LoVo (cell line): ENCODE measurements at regions not wholly inside any gene's neighbourhood (a gene's known extent, or its start where the extent isn't known, plus 50 kb on each side); places are given as distances from the start of the nearest gene placed in this dataset.

ENCODE experiments used
- DNase-seq: peaks from one replicate; pipeline ENCODE4 v3.0.0-alpha.2; 2016; ENCODE audit warnings: low spot score

DNA sequence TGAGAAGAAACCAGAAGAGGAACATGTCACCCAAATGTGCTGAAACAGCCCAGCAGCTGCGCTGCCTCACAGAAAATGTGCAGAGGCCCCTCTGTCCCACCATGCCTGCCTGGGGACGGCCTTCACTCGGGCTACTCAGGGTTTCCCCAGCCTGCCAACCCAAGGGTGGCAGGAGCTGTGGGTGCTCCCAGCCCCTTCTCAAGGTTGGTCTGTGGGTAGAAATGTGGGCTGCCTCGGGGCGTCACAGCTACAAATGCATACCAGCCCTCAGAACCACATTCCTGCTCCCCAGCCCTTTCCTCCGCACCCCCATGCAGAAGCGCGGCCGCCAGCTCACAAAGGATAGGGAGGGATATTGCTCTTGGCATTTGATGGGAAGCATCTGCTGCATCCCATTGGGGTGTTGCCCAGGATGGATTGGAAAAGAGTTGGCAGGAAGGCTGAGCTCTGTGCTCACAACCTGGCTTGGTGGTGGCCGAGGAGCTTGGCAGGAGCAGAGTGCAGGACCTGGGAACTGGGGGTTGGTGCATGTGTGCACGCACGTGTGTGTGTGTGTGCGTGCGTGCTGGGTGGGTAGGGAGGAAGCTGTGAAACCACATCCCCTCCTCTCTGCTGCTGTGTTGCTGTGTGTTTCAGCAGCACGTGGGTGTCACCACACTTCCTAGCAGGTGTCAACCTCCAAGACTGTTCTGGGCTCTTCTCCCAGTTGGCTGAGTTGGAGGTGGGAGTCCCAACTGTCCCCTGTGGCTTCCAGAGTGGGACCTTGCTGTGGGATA, 304.4 kb downstream of the SEC14L1 start:
- no peak for DNase-seq

DNA sequence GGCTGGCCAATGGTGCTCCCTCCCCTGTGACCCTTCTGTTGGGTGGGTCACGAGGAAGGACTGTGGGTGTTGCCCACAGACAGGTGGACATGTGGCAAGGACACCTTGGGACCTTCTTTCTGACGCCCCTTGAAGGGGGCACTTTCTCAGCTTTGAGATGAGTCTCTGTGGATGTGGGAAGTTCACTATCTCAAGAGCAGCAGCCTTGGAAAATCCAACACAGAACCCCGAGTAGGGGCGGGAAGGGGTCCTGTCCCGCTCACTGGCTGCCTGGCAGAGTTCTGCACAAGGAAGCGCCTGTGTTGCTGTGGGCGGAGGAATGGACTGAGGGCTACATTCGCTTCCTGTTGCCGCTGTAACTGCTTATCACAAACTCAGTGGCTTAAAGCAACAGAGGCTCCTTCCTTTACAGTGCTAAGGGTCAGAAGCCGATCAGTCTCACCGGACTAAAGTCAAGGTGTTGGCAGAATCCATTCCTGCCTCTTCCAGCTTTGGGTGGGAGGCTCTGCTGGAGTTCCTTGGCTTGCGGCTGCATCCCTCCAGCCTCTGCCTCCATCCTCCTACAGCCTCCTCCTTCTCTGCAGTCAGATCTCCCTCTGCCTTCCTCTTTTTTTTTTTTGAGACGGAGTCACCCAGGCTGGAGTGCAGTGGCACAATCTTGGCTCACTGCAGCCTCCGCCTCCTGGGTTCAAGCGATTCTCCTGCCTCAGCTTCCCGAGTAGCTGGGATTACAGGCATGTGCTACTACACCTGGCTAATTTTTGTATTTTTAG, 305.2 kb downstream of the SEC14L1 start:
- DNase-seq = no peak

DNA sequence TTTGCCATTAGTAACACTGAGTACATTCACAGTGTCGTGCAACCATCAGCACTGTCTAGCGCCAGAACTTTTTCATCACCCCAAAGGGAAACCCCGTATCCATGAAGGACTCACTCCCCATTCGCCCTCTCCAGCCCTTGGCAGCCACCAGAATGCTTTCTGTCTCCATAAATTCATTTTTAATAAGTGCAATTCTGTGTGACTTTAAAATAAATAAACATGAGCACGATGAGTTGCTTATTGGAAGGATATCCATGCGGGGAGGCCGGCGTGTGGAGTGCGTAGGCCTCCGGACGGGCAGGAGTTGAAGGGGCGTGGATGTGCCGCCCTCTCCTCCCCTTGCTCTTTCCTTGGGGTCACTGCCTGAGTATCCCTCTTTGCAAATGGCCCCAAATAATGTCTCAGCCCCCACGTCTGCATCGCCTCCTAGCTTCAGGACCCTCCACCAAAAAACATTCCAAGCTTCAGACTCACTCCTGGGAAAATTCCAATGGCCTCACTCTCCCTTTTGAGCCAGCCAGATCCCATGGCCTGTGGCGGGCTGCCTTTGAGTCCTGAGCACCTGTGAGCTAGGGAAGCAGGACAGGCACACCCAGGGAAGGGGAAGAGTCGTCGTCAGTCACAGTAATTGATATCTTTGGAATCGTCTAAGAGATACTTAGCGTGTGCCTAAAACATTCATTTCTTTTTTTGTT, 306.3 kb downstream of the SEC14L1 start:
- DNase-seq = no peak

DNA sequence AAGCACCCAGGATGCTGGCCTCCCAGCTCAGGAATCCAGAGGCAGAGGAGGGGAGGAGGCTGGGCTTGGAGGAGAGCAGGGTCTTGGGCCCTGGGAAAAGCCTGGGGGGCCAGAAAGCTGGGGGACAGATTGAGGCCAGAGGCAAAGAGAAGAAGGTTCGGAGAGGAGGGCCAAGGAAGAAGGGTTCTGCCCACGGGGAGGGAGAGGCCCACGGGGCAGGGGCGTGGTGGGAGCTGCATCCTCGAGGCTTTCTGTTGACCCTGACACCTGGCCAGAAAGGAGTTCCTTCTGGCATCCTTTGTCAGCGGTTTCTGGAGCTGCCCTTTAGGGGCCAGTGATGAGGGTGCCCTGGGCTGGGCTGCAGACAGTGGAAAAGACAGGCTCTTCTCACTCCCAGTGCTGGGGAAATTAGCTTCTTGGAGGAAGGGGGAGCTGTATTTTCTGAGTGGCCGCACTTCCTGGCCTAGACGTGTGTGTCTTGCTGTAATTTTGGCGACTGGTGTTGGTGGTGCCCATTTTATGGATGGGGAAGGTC, 308.7 kb downstream of the SEC14L1 start:
- DNase-seq = no peak

DNA sequence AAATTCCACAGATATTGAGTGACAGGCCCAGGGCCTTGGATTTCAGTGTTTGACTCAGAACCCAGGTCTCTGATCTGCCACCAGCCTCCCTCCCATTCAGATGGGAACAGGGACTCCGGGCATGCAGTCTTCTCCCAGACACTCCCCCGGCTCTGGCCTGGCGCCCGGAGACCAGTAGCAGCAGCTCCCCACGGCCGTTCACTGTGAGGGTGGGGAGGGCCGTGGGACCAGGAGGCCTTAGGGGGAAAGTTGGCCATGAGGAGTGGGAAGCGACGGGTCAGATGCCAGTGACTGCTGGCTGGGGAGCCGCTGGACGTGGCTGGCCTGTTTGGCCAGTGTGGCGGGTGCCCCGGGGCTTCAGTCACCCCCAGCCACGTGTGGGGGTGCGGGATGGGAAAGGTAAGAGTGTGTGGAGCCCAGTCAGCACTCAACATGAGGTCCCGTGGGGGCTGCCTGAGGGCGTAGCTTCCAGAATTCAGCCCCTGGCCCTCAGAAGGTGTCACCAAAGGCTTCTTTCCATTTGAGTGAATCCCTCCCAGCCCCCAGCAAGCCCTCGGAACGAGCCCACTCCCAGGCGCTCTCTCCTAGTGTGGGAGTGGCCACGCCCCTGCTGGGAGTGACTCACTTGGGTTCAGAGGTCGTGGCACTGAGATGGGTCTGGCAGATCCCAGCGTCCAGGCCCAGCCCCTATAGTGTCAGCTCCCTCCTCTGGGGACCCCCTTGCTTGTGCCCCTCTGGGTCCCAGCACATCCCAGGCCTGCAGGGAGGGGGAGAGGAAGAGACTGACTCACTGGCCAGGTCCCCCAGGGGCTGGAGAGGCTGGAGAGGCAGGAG, 309.4 kb downstream of the SEC14L1 start:
- DNase-seq = no peak

DNA sequence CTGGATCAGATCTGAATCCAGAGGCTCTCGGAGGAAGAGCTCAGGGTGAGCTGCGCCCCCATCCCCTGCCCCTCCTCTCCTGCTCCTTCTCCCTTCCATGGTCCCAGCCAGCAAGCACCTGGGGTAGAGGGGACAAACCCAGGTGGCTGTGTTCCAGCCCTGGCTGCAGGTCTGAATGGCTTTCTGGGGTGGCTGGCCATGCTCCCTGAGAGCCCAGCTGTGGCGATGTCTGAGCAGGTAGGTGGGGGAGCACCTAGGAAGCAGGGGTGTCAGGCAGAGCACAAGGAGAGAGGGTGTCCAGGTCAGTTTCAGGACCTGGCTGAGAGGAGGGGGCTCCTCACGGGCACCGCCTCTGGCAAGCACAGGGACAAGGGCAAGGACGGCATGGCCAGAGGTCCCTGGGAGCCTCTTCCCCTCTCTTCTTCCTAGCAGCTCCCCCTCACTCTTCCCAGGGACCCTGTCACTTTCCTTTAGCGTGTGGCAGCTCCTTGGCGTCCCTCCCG, 310.0 kb downstream of the SEC14L1 start:
- no peak for DNase-seq

DNA sequence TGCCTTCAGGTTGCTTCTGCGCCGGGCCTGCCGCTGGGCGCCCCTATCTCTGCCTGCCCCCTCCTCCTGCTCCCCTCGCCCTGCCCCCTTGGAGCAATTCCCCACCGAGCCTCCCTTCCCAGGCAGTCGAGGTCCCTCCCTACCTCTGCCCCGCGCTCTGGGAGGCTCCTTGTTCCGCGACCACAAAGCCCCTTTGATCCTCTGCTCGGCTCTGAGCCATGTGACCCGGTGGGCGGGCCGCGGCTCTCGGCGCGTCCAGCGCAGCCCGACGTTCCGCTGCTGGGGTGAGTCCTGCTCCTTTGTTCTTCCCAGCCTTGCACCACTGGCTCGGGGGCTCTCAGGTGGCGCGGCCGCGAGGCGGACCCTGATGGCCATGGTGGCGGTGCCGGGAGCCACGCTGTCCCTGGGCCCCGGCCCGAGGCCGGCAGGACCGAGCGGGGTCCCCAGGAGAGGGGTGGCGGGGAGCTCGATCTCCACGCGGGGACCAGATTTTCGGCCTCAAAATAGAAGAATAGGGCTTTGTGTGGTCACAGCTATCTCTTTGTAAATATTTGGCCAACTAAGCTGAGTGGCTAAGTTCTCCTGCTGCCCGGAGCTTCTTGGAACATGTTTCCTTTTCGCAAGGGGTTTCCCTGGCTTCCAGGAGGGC, 310.6 kb downstream of the SEC14L1 start:
- DNase-seq = no peak

DNA sequence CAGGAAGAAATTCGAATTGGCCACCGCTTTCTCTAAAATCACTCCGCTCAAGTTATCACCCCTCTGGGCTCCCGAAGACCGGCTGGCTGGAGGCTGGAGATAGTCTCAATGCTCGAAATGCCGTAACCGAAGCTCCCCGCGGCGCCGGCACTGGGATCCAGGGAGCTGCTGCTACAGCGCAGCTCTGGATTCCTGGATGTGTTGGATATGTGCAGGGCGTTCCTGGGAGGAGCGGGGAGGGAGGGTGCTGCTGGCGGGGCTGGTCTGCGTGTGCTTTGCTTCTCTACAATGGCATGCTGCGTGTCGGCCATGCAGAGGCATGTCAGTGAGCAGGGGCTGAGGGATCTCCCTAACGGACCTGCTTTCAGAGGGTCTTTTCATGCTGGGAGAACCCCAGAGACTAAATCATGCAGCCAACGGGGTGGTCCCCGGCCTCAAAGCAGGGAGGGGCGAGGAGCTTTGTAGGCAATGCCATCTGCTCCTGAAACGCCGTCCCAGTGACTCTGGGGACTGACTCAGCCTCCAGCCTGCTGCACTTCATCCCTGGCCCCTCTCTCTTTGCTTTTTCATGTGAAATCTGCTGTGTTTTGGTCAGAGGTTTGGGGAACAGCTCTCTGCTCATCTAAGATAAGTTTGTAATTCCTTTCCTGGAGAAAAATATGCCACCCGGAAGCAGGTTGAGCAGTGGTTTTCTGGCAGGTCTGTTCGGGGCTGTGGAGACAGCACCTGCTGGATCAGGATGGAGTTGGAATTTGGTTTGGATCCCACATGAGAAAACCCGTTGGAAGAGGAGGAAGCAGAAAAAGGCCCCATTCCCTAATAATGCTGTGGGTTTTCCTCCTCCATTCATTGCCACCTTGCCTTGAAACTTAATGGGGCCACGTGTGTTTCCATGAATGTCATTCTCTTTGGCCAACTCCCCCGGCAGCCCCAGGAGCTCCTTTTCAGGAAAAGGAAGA, 311.4 kb downstream of the SEC14L1 start:
- no peak for DNase-seq

DNA sequence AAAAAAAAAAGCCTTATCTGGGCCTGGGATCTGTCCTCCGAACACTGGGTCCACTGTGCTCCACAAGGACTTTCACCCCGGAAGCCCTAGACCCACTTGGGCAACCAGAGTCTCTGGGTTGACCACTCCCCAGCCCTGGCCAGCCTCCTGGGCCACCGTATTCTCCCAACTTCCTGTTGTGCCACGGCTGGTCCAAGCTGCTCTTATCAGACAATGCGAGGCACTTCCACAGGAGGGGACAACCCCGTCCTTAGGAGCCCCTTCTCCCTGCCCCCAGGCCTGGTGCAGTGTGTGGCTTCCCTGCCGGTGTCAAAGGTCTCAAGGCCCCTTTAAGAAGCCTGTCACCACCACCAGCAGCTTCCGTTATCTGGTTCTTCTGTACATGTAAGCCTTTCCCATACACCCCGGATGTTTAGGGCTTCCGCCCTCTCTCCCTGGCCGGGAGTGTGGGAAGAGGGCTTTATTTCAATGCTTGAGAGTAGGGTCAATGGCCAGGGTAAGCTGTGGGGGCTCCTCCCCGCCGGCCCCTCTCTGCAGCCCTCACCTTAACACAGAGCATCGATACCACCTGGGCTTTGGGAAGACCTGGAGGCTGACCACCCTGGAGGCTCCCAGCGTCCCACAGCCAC, 313.0 kb downstream of the SEC14L1 start:
- DNase-seq = no peak

DNA sequence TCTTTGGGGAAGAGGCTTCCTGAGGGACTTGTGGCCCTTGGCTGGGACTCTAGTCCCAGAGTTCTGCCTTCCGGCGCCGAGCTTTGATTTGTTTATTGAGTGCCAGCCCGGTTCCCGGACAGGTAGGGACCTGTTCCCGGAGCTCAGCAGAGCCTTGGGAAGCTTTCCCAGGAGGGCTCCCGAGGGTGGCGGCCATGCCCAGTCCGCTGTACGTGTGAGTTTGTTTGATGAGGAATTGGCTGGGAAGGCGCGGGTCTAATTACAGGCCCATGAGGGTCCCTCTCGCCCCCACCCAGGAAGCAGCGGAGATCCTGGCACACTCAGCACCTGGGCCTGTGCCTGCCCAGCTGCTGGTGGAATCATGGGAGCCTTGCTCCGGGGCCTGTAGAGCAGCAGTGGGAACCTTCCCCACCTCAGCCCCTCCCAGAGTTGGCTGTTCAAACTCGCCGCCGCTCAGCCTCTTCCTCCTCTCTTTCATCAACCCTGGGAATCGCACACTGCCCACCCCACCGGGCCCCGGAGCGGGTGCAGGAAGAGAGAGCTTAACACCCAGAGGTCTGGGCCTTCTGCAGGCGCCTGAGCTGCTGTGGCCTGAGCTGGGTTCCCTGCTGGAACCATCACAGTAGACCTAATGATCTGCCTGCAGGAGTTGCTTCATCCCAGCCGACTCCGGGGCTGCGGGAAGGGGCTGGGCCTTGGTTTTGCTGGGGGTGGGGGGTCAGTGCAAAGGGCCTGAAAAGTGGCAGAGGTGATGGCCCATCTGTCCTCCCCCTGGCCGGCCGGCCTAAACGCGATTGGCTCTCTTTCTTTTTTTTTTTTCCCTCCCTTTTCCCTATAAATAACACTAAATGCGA, 313.7 kb downstream of the SEC14L1 start:
- DNase-seq = no peak

DNA sequence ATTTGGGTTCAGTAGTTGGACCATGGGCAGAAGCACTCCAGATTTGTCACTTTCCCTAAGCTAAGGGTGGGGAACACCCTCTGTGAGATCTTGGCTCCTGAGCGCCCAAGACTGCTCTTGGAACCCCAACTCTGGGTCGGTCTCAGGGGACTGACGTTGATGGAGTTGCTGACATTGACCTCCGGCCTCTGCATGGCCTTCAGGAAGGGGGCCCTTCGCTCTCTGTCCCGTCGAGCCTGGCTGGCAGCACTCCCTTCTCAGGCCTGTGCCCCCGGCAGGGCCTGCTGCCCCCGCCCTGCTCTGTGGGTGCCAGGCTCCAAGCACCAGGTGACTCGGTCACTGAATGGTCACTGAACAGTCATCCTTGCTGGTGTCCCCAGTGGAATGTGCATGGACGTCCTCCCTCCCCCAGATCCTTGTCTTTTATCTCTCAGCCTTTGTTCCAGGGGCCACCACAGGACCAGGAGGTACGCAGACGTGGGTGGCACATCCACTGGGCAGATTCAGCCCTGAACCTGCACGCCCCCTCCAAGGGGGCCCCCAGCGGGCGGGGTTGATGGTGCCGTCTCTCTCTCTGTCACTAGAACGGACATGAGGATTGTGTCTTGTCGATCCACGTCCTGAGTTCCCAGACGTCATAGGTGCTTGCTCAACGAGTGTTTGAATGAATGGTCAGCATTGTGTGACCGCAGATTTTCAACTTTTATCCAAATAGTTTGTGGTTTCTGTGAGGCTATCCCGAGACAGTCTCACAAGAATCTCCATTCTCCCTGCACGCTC, 314.5 kb downstream of the SEC14L1 start:
- DNase-seq = no peak

DNA sequence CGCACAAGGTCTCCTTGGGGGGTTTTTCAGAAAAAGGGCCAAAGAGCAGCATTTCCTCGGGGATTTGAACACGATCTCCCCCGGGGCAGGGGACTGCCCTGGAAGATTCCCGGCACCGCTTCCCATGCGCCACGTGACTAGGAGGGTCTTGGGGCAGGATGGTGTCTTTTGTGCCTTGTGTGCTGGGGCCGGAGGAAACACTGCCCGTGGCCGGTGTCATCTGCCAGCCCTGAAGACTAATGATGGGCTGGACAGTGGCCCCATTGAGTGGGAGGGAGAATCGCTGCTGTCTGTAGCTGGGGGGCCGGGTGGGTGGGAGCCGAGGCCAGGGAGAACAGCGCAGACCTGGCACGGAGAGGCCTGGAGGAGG, 315.1 kb downstream of the SEC14L1 start:
- DNase-seq = no peak

DNA sequence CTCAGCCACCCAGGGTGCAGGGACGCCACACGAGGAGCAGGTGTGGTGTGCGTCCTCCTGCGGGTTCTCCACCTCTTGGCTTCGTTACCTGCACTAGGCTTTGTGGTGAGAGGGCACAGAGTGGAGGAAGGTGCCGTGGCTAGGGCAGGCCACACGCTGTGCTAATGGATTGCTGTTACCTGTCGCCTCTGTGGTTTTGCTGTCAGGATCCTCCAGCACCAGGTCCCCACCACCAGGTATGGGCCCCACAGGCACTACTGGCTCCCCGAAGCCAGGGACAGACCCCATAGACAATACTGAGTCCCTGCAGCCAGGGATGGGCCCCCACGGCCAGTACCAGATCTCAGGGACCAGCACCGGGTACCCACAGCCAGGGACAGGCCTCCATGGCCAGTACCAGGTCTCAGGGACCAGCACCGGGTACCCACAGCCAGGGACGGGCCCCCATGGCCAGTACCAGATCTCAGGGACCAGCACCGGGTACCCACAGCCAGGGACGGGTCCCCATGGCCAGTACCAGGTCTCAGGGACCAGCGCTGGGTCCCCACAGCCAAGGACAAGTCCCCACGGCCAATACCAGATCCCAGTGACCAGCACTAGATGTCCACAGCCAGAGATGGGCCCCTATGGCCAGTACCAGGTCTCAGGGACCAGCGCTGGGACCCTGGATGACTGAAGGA, 315.6 kb downstream of the SEC14L1 start:
- DNase-seq = no peak

DNA sequence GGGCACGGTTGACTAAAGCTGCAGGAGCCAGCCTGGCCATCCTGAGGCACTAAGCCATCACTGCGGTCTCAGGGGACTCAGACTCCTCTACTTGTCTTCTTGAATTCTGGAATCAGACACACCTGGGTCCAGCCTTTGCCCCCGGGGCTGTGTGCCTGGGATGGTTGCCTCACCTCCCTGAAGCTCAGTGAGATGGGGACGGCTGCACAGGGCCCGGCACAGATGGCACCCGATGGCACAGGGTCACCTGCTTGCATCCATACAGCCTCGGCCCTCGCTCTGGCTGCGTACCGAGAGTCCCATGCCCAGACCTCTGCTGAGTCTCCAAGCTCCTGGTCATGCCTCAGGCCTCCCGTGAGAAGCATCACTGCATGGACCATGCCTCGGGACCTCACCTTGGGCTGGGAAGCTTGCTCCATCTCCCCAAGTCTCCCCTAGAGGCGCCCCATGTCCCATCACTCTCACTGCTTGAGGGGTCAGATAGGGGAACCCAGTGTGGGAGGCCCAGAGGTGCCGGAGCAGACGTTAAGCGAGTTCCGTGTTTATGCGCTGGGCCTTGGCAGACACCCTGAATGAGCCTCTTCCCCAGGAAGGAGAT, 316.3 kb downstream of the SEC14L1 start:
- DNase-seq = no peak

DNA sequence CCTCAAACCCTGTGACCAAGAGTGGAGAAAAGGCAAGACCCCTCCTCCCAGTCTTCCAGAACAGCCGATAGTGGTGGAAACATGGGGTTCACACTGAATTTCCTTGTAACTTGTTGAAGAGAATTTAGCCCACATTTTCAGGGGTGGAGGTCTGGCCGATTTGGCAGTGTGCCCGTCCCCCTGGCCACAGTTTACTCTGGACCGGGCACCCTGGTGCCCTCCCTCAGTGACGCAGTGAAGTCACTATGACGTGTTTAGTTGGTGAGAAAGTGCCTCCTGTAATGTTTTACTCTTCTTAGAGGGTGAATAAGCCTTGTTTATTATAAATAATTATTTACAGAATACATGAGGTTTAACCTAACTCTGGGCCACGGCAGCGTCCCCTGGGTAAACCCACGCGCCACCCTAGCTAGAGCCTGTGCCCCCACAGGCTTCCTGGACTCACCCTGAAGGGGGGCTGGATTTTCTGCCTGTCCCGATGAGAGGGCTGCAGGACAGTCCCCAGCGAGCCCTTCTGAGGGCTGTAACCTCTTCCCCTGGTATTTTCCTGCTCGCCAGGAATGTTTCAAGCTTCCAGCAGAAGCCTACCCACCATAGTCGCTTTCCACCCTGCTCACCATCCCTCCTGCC, 316.9 kb downstream of the SEC14L1 start:
- DNase-seq = no peak
